NCI-H69 (cell line): ENCODE measurements at regions not wholly inside any gene's neighbourhood (a gene's known extent, or its start where the extent isn't known, plus 50 kb on each side); places are given as distances from the start of the nearest gene placed in this dataset.

Experiments used
- DNase-seq: peaks from one replicate; lab custom pipeline; 2025; lab: John Stamatoyannopoulos, UW

- no peak for DNase-seq
These were observed 60.5 kb upstream of the FAM216B start for GRCh38 chr13:42720858-42721219.

GRCh38 chr13:42722883-42723539 lies 58.4 kb upstream of the FAM216B start:
- no peak for DNase-seq

GRCh38 chr13:42728507-42729180 lies 52.7 kb upstream of the FAM216B start:
- DNase-seq = peak; percentile 26

DNA sequence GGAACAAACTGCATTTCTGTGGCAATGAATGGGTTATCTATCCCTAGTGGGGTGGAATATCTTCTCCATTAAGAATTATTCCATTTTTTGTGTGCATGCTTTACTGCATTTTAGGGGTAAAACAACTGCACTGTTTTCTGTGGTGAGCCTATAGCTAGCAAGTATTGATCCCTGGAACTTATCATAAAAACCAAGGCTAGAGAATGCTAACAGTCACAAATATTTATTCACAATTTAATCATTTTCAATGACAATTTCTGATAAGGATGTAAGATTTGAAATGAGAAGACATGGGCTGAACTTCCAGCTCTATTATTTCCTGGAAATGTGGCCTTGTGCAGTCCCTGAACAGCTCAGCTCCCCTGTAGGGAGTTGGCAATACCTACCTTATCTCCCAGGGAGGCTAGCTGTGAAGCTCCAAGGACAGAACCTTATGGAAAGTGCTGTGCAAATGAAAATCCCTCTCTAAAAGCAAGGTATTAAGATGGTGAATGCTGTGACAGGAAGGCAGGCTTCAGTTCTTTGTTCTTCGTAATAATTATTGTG lies 51.5 kb upstream of the FAM216B start:
- DNase-seq = peak; percentile 40
